CD4-positive, alpha-beta T cell treated with Interleukin-12 subunit alpha and Interleukin-12 subunit beta, for 1 hour (primary cell): ENCODE measurements at regions not wholly inside any gene's neighbourhood (a gene's known extent, or its start where the extent isn't known, plus 50 kb on each side); places are given as distances from the start of the nearest gene placed in this dataset.

Source experiments
- DNase-seq: peaks from one replicate; pipeline ENCODE4 v3.0.0-alpha.2; 2020

DNA sequence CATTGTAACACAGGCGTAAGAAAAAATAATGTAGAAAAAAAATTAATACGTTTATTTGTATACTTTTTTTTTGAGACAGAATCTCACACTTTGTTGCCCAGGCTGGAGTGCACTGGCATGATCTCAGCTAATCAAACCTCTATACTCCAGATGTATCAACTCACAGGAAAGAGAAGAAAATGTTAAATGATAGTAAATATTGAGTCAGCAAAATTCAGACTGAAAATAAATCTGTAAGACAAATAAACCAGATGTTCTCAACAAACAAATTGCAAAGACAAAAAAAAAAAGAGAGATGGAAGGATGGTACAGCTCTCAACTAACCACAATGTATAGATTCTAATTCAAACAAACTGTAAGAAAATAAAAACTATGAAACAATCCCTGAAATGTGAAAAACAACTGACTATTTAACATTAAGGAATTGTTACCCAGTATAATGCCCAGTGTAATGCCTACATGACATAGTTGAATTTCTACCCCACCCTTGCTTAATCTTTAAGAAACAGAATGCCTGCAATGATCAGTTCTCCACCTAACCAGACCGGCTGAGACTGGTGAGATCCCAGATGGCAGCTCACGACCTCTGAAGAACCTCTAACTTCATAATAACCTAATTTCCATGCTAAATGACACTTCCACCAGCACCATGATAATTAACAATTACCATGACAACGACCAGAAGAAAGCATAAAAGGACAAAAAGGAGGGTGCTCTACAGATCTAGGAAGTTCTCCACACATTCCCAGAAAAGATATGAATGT lies 272.0 kb upstream of the GNAI1 start:
- no peak for DNase-seq

DNA sequence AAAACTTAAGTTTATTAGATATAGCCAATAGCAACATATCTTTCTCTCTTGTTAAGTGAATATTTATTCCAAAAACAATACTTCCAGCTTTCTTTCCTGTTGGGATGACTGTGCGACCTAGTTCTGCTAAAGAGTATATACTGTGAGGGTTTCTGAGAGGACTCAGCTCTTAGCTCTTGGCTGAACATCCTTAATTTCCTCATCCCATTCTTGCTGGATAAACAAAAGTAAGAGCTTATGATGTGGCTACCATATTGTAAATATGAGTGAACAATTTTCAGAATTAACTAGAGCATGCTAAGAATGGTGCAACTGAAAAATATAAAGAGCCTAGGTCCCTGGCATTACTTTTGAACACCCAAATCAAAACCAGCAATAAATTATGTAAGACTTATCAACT lies 279.5 kb upstream of the GNAI1 start:
- DNase-seq = no peak

- no peak for DNase-seq
Observed at GRCh38 chr7:79854621-79855020, 280.0 kb upstream of the GNAI1 start.

DNA sequence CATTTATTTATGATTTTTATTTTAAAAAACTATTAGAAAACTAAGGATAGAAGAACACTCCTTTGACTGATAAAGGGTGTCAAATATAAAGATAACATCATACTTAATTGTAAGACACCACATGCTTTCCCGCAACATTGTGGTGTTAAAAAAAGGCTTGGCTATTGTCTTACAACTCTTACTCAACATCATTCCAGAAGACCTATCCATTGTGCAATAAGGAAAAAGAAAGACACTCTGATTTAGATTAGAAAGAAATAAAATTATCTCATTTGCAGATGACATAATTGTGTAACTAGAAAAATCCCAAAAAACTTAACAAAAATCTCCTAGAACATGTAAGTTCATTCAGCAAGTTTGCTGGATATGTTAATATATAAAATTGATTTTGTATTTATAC lies 296.7 kb upstream of the GNAI1 start:
- DNase-seq = no peak

GRCh38 chr7:79833616-79834015 lies 301.0 kb upstream of the GNAI1 start:
- no peak for DNase-seq

GRCh38 chr7:79828866-79829265 lies 305.8 kb upstream of the GNAI1 start:
- no peak for DNase-seq

DNA sequence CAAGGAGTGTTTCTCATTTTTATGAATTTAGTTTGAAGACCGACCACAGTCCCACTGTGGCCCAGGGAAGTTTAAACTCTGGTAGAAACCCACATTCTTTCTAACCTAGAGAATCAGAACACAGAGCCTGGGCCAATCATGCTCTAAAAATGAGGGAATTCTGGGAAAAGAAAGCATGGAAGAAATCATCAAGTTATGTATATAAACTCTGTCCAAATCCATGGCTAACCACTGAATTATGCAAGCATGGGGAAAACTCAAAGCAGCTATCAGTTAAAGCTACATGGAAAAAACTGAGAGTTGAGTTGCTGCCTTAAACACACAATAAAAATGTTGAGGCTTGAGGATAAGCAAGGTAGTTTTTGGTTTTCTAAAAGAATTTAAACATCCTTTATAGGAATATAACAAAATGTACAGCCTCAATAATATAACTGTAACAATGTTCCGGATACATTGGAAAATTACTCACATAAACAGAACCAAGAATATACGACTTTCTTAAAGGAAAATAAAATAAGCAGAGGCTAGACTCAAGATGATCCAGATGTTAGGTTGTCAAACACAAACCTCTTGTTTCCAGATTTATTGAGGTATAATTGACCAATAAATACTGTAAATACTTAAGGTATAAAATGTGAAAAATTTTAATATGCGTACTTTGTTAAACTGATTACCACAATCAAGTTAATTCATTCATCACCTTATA lies 311.2 kb upstream of the GNAI1 start:
- DNase-seq = no peak

- no peak for DNase-seq
Observed at GRCh38 chr7:79822620-79823240, 311.9 kb upstream of the GNAI1 start.

- no peak for DNase-seq
Observed at GRCh38 chr7:79820387-79820786, 314.2 kb upstream of the GNAI1 start.

GRCh38 chr7:79810916-79811315 lies 323.7 kb upstream of the GNAI1 start:
- DNase-seq = no peak

DNA sequence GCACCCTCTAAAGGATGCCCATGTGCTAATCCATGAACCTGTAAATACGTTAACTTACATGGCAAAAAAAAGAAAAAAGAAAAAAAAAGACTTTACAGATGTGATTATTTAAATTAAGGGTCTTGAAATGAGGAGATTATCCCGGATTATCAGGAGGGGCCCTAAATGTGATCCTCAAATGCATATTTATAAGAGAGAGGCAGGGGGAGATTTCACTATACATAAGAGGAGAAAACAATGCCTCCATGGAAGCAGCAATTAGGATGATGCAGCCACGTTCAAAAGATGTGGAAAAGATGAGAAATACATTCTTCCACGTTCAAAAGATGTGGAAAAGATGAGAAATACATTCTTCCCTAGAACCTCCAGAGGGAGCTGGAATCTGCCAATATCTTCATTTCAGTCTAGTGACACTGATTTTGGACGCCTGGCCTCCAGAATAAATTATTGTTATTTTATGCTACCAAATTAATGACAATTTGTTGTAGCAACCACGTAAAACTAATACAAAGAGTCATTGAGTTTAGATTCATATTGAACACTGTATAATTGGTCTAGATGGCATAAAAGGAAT lies 328.4 kb upstream of the GNAI1 start:
- DNase-seq = no peak

GRCh38 chr7:79790656-79791262 lies 337.3 kb upstream of the MAGI2 start:
- no peak for DNase-seq

- DNase-seq = no peak
Observed at GRCh38 chr7:79789584-79790345, 336.3 kb upstream of the MAGI2 start.

- no peak for DNase-seq
Observed at GRCh38 chr7:79787623-79788022, 334.2 kb upstream of the MAGI2 start.

DNA sequence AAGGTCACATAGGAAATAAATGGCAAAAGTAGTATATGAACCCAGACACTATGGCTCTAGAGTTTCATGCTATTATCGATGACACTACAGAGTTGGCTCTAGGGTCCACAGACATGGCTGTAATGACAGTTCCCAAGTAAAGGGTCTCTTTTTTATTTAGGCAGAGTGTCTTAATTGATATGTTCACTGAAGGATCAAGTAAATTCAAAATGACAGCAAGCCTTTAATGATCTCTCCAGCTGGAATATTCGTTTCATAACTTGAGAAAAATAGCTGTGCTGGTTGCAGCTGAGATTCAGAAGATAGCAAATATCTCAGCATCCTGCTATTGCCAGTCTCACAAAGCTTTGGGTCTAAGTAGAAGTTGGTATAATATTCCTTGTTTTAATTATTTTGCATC lies 333.6 kb upstream of the MAGI2 start:
- DNase-seq = no peak

DNA sequence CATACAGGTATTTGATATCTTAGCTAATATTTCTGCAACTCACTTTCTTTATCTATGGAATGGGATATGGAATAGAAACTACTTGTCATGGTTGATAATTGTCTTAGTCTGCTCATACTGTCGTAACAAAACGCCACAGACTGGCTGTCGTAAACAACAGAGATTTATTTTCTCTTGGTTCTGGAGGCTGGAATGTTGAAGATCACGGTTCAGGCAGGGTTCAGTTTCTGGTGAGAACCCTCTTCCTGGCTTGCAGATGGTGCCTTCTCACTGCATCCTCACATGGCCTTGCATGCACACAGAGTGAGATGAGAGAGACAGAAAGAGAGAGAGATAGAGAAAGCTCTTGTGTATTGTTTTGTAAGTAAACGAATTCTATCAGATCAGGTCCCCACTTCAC lies 332.7 kb upstream of the MAGI2 start:
- DNase-seq = no peak

DNA sequence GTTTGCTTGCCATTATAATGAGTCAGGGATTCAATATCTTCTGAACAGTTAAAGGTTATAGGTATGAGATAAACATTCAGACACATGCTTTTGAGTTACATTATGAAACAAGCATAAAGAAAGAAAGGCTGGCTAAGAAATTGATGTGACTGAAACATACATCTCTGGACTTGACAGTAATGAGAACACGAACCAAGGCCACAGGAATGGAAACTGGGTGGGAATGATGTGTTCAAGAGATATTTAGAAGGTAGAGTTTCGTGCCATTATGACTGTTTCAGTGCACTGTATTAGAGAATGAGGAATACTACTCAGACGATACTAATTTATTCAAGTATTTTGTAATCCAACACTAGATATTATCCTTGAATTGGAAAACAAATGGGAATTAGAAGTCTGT lies 332.1 kb upstream of the MAGI2 start:
- DNase-seq = no peak

DNA sequence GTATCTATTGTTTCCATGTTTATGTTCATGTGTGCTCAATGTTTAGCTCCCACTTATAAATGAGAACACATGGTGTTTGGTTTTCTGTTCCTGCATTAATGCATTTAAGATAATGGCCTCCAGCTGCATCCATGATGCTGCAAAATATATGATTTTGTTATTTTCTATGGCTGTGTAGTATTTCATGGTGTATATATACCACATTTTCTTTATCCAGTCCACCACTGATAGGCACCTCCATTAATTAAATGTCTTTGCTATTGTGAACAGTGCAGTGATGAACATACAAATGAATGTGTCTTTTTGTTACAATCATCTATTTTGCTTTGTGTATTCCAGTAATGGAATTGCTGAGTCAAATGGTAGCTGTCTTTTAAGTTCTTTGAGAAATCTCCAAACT lies 329.4 kb upstream of the MAGI2 start:
- DNase-seq = no peak

DNA sequence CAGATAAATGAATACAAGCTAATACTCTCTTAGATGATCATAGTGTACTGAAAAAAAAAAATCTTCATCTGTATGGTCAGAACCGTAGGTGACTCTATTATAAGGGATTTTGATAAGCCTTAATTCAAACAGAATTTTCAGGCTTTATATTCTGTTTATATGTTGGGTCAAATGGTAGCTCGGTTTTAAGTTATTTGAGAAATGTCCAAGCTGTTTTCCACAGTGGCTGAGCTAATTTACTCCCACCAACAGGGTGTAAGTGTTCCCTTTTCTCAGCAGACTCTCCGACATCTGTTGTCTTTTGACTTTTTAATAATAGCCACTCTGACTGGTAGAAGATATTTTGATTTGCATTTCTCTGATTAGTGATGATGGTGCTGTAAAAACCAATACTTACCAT lies 328.8 kb upstream of the MAGI2 start:
- DNase-seq = no peak

GRCh38 chr7:79781716-79782115 lies 328.2 kb upstream of the MAGI2 start:
- DNase-seq = no peak

GRCh38 chr7:79778786-79779770 lies 325.6 kb upstream of the MAGI2 start:
- no peak for DNase-seq
